GM19023 (cell line): ENCODE measurements at regions not wholly inside any gene's neighbourhood (a gene's known extent, or its start where the extent isn't known, plus 50 kb on each side); places are given as distances from the start of the nearest gene placed in this dataset.

Experiments used
- ATAC-seq: cut with Tn5 transposase; IDR thresholded peaks from one replicate; pipeline ENCODE4 v1.9.1; 2021; ENCODE audit warnings: mild to moderate bottlenecking, moderate library complexity; ENCODE audit not compliant: unreplicated experiment

- ATAC-seq = no peak
These were observed 56.2 kb upstream of the PEX5L start for GRCh38 chr3:180092889-180093288.

- ATAC-seq = no peak
These were observed 56.8 kb upstream of the PEX5L start for GRCh38 chr3:180093535-180093934.

DNA sequence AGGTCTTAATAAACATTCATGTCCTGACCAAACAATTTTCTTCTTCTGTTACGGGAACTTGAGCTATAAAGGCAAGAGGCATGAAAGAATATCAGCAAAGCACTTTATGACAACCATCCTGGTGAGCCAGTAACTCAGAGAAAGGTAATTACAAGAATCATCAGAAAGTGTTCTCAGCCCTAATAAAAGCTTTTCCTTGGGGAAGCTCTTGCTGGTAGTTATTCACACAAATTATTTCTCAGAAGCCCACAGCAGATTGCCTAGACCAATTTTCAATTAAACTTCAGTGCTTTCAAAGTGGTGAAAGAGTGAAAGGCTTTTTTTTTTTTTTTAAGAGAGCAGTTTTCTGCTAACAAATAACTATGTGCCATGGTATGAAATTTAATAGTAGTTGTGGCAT lies 60.9 kb upstream of the PEX5L start:
- ATAC-seq = no peak

DNA sequence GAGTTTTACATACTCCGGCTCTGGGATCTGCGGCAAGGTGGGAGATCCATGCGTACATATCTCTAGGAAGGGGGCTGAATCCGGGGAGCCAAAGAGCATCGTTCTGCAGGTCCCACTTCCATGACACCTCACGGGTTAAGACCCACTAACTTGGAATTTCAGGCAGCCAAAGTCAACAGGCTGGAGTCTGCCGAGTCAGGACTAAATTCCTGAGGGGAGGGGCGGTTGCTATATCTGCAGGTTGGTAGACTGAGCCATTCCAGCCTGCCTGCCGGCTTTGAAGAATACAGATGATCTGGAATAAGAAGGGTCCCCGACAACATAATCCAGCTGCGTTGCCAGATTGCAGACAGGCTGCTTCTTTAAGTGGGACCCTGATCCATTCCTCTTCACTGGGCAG lies 65.4 kb upstream of the PEX5L start:
- no peak for ATAC-seq

GRCh38 chr3:180102604-180103003 lies 65.9 kb upstream of the PEX5L start:
- no peak for ATAC-seq

- ATAC-seq = no peak
These were observed 79.5 kb upstream of the PEX5L start for GRCh38 chr3:180116203-180116602.

GRCh38 chr3:180116658-180117057 lies 79.9 kb upstream of the PEX5L start:
- no peak for ATAC-seq

- ATAC-seq = no peak
These were observed 80.8 kb upstream of the PEX5L start for GRCh38 chr3:180117381-180118163.

DNA sequence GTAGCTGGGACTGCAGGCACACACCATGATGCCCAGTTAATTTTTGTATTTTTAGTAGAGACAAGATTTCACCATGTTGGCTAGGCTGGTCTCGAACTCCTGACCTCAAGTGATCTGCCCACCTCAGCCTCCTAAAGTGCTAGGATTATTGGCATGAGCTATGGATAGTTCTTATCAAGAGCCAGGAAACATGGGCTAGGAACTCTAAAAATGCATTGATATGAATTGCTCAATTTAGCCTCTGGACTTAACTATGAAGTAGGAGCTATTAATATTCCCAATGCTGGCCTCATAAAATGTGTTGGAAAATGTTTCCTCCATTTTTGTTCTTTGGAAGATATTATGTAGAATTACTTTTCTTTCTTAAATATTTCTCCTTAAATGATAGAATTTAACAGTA lies 82.8 kb upstream of the PEX5L start:
- ATAC-seq = no peak

- no peak for ATAC-seq
These were observed 87.2 kb upstream of the PEX5L start for GRCh38 chr3:180123928-180124327.

DNA sequence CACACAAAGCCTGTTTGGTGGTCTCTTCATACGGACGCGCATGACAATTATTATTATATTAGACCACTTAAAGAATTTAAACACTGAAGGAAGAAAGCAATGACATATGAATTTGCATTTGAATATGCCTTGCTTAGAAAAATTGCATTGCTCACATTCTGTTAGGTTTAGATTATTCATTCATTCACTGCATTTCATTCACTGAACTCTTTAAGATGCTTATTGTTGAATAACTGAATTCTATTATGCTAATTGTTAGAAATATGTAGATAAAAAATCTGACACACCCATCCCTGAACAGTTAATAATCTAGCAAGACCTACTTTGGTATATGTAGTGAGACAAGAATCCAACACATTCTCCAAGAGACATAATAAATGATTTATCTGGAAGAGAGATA lies 94.4 kb upstream of the PEX5L start:
- no peak for ATAC-seq

DNA sequence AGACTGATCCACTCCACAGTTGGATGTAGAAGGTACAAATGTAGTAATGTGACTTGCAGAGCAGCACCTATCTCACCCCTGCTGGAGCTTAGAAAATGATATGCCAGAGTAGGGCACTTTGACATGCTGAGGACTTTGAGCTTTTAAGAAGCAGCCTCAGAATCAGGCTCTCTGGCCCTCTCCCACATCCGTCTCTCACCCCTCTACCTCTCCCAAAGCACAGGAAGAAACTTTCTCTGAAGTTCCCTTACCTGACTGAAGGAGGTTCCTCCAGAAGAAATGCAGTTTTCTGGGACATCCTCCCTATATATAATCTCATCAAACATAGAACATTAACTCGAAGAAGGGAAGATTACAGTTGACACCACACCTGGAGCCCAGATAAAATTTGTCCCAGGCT lies 98.4 kb upstream of the PEX5L start:
- ATAC-seq = no peak

DNA sequence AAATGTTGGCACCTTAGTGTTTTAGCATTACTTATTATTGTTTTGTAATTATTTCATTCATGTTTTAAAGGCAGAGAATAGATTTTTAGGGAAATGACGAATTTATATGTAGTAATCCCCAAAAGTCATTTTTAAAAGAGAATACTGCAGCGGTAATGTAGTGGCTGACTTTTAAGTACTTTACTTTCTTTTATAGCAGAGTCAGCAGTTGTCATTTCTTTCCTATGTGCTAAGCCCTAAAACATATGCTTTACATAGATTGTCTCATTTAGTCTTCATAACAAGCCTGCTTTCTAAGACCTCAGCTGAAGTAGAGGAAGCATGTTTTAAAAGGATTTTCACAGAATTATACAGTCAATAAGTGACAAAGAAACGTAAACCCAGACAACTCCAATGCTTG lies 102.1 kb upstream of the PEX5L start:
- ATAC-seq = no peak

DNA sequence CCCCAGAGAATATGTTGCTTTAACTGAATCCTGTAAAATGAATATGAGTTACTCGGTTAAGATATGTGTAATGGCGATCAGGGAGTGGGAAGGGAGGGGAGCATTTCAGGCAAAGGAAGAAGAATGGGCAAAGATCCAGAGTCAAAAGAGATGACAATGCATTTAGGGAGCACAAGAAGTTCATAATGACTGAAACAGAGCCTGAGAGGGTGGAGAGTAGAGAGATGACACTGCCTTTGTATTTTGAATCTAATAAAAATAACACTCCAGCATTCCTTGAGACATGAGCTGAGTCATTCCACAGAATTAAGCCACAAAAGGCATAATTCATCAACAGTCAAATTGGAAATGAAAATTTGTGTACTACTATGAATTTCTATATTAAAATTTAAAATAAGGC lies 105.3 kb upstream of the PEX5L start:
- no peak for ATAC-seq

DNA sequence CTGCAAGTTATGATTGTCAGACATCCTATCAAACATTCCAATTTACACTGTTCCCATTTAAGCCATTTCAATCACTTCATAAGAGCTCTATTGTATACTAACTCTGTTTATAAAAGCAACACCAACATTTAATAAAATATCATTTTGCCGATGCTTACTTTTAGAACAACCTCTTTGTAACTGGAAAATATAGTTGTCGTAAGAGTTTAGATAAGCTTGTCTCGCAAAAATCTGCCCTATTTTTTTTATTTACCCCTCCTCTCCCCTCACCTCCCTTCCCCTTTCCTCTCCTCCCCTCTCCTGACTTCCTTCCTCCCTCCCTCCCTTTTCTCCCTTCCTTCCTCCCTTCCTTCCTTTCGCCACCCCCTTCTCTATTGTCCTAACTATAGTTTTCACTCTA lies 105.7 kb upstream of the PEX5L start:
- no peak for ATAC-seq

DNA sequence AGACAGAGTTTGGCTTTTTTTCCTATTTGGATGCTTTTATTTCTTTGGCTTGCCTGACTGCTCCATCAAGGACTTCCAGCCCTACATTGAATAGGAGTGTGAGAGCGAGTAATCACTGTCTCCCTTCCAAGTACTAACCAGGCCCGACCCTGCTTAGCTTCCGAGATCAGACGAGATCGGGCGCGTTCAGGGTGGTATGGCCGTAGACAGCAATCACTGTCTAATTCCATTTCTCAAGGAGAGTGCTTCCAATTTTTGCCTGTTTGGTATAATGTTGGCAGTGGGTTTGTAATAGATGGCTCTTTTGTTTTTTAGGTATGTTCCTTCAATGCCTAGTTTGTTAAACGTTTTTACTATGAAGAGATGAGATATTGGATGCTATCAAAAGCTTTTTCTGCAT lies 125.0 kb upstream of the PEX5L start:
- ATAC-seq = no peak

- ATAC-seq = no peak
These were observed 138.8 kb upstream of the PEX5L start for GRCh38 chr3:180175572-180175971.

GRCh38 chr3:180176059-180176458 lies 139.3 kb upstream of the PEX5L start:
- peak; percentile 54 for ATAC-seq

DNA sequence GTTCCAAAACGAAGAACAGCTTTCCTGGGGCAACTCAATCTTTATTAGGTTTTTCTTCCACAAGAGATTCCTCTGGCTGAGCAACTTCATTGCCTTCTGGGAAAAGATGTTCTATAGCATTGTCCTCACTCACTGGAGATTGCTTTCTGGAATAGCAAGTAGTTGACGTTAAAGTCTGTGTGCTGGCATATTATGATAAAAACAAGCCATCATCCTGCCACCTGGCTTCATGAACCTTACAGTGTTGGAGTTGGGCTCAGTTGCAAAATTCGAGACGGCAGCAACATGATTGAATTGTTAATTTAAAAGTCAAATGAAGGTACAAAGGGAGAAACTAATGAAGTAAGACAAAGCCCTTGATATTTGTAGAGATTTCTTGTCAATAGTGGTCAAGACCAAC lies 140.5 kb upstream of the PEX5L start:
- ATAC-seq = no peak

DNA sequence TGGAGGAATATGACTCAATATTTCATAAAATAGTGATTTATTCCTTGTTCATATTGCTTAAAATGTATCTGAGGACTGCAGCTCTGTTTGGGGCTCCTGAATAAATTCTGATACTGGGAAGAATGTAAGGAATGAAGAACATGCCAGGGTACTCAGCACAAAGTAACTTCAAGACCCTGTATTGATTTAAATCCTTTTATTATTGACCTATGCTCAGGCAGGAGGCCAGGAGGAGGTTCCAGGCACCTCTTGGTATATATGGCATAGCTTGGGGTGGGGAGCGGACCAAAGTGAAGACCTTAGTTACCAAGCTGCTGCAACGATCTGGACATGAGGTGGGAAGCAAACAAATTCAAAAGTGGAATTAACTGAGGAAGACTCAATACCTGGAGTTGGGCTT lies 142.8 kb upstream of the PEX5L start:
- ATAC-seq = no peak

GRCh38 chr3:180180795-180181194 lies 144.1 kb upstream of the PEX5L start:
- ATAC-seq = no peak

DNA sequence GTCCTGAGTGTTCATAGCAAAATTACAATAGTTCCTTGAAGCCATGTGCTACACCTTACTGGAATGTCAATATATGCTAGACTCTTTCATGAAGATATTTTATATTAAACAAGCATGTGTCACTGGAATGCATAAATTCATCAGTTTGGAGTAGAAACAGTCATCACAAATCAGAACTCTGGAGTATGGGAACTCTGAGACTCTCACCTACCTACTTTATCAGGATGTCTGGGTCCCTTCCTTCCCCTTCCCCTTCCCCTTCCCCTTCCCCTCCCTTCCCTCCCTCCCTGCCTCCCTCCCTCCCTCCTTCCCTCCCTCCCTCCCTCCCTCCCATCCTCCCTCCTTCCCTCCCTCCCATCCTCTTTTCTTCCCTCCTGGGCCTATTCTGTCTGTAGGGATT lies 144.7 kb upstream of the PEX5L start:
- ATAC-seq = no peak

DNA sequence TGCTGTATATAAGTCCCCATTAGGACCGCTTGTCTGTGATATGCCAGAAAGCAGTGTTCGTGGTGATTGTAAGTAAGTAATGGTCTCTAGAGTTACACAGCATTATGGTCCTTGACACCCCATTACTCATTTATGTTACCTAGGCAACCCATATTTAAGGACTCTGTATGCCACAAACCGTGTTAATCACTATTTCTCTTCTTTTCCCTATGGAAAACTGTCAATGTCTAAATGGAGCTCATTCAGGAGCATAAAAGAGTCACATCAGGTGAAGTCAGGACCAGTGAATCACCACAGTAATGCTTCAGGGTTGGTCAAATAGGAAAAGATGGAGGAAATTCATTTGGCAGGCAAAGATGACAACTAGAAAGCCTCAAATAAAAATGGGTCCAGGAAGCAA lies 146.6 kb upstream of the PEX5L start:
- no peak for ATAC-seq
